Prostate gland (tissue), 2 donors: ENCODE measurements at regions not wholly inside any gene's neighbourhood (a gene's known extent, or its start where the extent isn't known, plus 50 kb on each side); places are given as distances from the start of the nearest gene placed in this dataset.

Experiments
- POLR2A ChIP-seq: fragments of 450-650 bp; IDR thresholded peaks from one replicate; pipeline ENCODE4 v1.6.1; 2016; ENCODE audit warnings: antibody characterized with exemption, mild to moderate bottlenecking
- TF ChIP-seq, protein P1 (sequence below), 4 experiments: fragments of 200-600 bp in 2 of 4; fragments of 450-650 bp in 2 of 4; sonication (generic) in 2 of 4; IDR thresholded peaks; 1 replicate in 3 of 4; 2 replicates in 1 of 4; pipeline ENCODE4 v1.5.1; 2016 to 2019; ENCODE audit warnings: antibody characterized with exemption in 4 of 4, mild to moderate bottlenecking in 2 of 4, moderate library complexity in 2 of 4

DNA sequence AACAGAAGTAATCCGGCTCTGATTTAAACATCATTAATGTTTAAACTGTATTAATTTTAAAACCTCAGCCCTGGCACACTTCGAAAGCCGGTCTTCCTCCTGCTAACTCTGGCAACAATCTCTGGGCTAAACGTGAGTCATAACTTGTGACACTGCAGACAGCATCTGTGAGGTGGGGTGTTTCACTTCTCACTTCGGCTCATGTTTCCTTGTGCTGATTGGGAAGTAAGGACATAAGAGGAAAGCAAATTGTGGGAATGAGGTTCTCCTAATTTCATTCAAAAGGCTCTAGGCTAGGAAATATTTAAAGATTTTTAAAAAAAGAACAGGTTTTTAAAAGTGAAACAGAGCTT, 139.9 kb upstream of the USP9X start:
- TF ChIP-seq, protein P1, sequence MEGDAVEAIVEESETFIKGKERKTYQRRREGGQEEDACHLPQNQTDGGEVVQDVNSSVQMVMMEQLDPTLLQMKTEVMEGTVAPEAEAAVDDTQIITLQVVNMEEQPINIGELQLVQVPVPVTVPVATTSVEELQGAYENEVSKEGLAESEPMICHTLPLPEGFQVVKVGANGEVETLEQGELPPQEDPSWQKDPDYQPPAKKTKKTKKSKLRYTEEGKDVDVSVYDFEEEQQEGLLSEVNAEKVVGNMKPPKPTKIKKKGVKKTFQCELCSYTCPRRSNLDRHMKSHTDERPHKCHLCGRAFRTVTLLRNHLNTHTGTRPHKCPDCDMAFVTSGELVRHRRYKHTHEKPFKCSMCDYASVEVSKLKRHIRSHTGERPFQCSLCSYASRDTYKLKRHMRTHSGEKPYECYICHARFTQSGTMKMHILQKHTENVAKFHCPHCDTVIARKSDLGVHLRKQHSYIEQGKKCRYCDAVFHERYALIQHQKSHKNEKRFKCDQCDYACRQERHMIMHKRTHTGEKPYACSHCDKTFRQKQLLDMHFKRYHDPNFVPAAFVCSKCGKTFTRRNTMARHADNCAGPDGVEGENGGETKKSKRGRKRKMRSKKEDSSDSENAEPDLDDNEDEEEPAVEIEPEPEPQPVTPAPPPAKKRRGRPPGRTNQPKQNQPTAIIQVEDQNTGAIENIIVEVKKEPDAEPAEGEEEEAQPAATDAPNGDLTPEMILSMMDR (IDR thresholded peaks at IDR 0.05): no peak
- no peak for TF ChIP-seq POLR2A
